Stimulated activated CD8-positive, alpha-beta memory T cell treated with anti-CD3 and anti-CD28 coated beads, Interleukin-15, amount 100 ng/mL, for 1 hour (primary cell): ENCODE measurements at regions not wholly inside any gene's neighbourhood (a gene's known extent, or its start where the extent isn't known, plus 50 kb on each side); places are given as distances from the start of the nearest gene placed in this dataset.

Source experiments
- DNase-seq: peaks from one replicate; pipeline ENCODE4 v3.0.0-alpha.2; 2020; ENCODE audit warnings: low read depth

GRCh38 chr2:60096556-60096955 is 456.9 kb downstream of the BCL11A start:
- no peak for DNase-seq

- no peak for DNase-seq
Observed at GRCh38 chr2:60095903-60096302, 457.6 kb downstream of the BCL11A start.

GRCh38 chr2:60095202-60095815 is 458.1 kb downstream of the BCL11A start:
- DNase-seq, result no peak

GRCh38 chr2:60094450-60094929 is 459.0 kb downstream of the BCL11A start:
- no peak for DNase-seq

- no peak for DNase-seq
Observed at GRCh38 chr2:60092781-60093180, 460.7 kb downstream of the BCL11A start.

- DNase-seq, result no peak
Observed at GRCh38 chr2:60091894-60092293, 461.6 kb downstream of the BCL11A start.

- DNase-seq, result no peak
Observed at GRCh38 chr2:60091266-60091665, 462.2 kb downstream of the BCL11A start.

- no peak for DNase-seq
Observed at GRCh38 chr2:60079562-60079961, 473.9 kb downstream of the BCL11A start.

- no peak for DNase-seq
Observed at GRCh38 chr2:60075048-60075447, 478.4 kb downstream of the BCL11A start.

GRCh38 chr2:60073201-60073600 is 480.3 kb downstream of the BCL11A start:
- no peak for DNase-seq

GRCh38 chr2:60072609-60073008 is 480.8 kb downstream of the BCL11A start:
- DNase-seq, result no peak

- DNase-seq, result no peak
Observed at GRCh38 chr2:60071490-60071831, 482.0 kb downstream of the BCL11A start.

- no peak for DNase-seq
Observed at GRCh38 chr2:60070736-60071489, 482.5 kb downstream of the BCL11A start.

GRCh38 chr2:60070196-60070595 is 483.3 kb downstream of the BCL11A start:
- no peak for DNase-seq

GRCh38 chr2:60068755-60069154 is 484.7 kb downstream of the BCL11A start:
- DNase-seq, result no peak

- no peak for DNase-seq
Observed at GRCh38 chr2:60067006-60067405, 486.4 kb downstream of the BCL11A start.

GRCh38 chr2:60066096-60066839 is 487.2 kb downstream of the BCL11A start:
- no peak for DNase-seq

- no peak for DNase-seq
Observed at GRCh38 chr2:60064687-60065389, 488.6 kb downstream of the BCL11A start.

- DNase-seq, result no peak
Observed at GRCh38 chr2:60058781-60059180, 494.7 kb downstream of the BCL11A start.

- no peak for DNase-seq
Observed at GRCh38 chr2:60054571-60055340, 498.7 kb downstream of the BCL11A start.

- DNase-seq, result no peak
Observed at GRCh38 chr2:60053791-60054190, 499.7 kb downstream of the BCL11A start.

- DNase-seq, result no peak
Observed at GRCh38 chr2:60052601-60053000, 500.9 kb downstream of the BCL11A start.
